ENCODE measurements at regions not wholly inside any gene's neighbourhood (a gene's known extent, or its start where the extent isn't known, plus 50 kb on each side); places are given as distances from the start of the nearest gene placed in this dataset.
A peak's percentile ranks its signal among the peaks of the same experiment; 100 is the strongest.

DNA sequence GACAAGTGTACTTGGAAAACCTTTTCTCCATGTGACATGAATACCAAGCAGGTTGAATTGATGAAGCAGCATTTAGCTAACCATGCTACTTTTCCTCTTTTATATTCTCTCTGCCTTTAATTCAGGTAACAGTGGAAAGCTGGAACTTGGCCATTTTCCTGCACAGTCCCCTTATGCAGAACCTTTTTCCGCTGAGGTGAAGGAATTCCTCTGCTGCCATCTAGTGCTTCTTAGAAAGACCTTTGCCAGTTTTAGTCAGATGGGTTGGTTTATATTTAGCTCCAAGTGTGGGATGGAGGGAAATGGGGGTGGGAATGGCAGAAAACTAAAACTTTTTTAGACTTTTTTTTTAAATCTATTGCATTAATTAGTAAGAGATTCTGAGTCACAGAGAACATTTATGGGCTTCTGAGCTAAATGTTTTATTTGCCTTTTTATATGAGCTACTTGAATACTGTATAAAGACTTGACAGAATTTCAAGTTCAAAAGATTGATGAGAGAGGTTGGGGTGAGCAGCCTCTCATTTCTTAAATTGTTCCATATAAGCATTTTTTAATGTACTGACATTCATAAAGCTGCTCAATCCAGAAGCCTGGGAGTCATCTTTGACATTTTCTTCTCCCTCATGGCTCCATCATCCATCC lies 153.9 kb upstream of the ZC3H12C start:
- Histone ChIP-seq H3K4me1 (ENCODE audit: insufficient read depth, insufficient read length) (no peaks in the 10 kb centered on the region), H3K27me3 (ENCODE audit: insufficient read depth, insufficient read length) (no peaks in the 10 kb centered on the region), H3K9me3 (ENCODE audit: insufficient read depth, low read length) (no peaks in the 10 kb centered on the region), H3K4me3 (ENCODE audit: insufficient read length, low read depth) (no peak overlapping the region), H3K9ac (ENCODE audit: insufficient read length, low read depth) (no peak overlapping the region), H3K36me3 (ENCODE audit: insufficient read depth, insufficient read length, low read length) (no peaks in the 10 kb centered on the region)
- TF ChIP-seq SUZ12 (IDR thresholded peaks at IDR 0.05; ENCODE audit: extremely low read depth, insufficient read depth, insufficient read length) (no peak), ZNF274 (IDR thresholded peaks at IDR 0.05; ENCODE audit: low read depth, low read length) (no peak), YY1 (IDR thresholded peaks at IDR 0.05; ENCODE audit: insufficient read depth, insufficient read length) (no peak)
- peak; percentile 57 for DNase-seq (ENCODE audit: low read depth, low spot score)

DNA sequence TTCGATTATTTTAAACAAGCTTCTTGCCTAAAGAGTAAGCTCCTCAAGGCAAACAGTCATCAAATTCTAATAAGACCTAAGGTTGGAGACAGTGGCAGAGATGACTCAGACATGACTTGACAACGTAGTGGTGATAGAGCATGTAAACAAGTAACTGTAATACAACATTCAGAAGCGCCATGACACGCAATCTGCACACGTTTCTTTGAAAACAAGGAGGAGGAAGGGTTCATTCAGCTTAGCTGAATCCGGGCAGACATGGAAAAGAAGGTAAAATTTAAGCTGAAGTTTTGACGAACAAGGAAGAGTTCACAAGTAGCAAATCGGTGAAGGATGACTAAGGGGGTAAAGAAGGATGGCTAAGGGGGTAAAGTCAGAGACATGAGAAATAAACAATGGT lies 152.4 kb upstream of the ZC3H12C start:
- TF ChIP-seq ZNF274 (IDR thresholded peaks at IDR 0.05; ENCODE audit: low read depth, low read length) (no peak), SUZ12 (IDR thresholded peaks at IDR 0.05; ENCODE audit: extremely low read depth, insufficient read depth, insufficient read length) (no peak), YY1 (IDR thresholded peaks at IDR 0.05; ENCODE audit: insufficient read depth, insufficient read length) (no peak)
- H3K4me1 ChIP-seq (ENCODE audit: insufficient read depth, insufficient read length) = no peaks in the 10 kb centered on the region
- no peak for DNase-seq (ENCODE audit: low read depth, low spot score)
- no peaks in the 10 kb centered on the region for H3K36me3 ChIP-seq (ENCODE audit: insufficient read depth, insufficient read length, low read length)
- no peaks in the 10 kb centered on the region for H3K27me3 ChIP-seq (ENCODE audit: insufficient read depth, insufficient read length)
- H3K9ac ChIP-seq (ENCODE audit: insufficient read length, low read depth) = no peak overlapping the region
- no peaks in the 10 kb centered on the region for H3K9me3 ChIP-seq (ENCODE audit: insufficient read depth, low read length)
- no peak overlapping the region for H3K4me3 ChIP-seq (ENCODE audit: insufficient read length, low read depth)

DNA sequence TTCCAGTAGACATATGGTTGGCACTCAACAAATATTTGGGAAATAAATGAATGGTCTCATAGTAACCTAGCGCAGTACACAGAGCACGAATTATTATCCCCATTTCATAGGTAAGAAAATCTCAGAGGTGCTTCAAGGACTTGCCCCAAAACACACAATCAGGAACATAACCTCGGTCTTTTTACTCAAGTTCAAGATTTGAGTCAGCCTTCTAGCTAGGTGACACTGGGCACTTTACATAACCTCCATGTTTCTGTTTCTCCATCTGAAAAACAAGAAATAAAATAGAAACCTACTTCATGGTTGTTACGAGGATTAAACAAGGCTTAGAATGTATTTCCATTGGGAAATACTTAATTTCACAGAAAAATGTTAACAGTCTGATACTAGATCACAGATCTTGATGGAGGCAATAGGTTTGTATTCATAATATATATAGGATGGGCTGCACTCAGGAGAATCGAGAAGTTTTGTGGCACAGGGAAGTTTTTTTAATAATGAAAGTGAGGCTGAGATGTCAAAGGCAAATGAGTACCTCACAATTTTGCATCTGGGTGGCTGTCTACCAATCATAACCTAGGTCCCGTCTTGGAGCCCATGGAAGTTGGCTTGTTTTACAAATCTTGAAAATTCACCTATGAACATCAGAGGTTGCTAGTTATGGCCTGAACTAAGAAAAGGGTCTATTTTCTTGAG lies 147.4 kb upstream of the ZC3H12C start:
- no peak for DNase-seq (ENCODE audit: low read depth, low spot score)
- no peak overlapping the region for H3K4me3 ChIP-seq (ENCODE audit: insufficient read length, low read depth)

DNA sequence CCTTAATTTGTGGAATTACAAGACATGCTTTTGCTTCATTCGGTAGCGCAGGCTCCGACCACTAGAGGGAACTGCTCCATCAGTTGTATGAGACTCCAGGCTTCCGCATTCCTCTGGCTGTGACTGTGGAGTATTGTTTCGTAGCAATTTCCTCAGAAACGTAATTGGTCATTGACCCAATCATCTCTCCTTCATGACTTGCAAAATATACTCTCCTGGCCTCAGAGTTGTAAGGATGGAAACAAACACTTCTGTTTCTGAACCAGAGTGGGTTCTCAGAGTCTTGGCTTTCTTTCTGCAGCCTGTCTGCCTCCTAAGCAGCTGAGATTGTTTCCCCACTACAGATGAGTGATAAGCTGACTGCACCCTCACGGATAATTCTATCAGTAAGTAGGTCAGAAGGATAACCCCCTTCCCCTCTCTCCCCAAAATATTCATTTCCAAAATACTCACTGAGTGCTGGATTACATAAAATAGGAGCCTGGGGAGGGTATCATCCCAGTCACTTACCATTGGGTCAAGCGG lies 146.8 kb upstream of the ZC3H12C start:
- Histone ChIP-seq H3K4me3 (ENCODE audit: insufficient read length, low read depth) (no peak overlapping the region), H3K36me3 (ENCODE audit: insufficient read depth, insufficient read length, low read length) (no peaks in the 10 kb centered on the region), H3K27me3 (ENCODE audit: insufficient read depth, insufficient read length) (no peaks in the 10 kb centered on the region), H3K4me1 (ENCODE audit: insufficient read depth, insufficient read length) (no peaks in the 10 kb centered on the region), H3K9me3 (ENCODE audit: insufficient read depth, low read length) (no peaks in the 10 kb centered on the region), H3K9ac (ENCODE audit: insufficient read length, low read depth) (no peak overlapping the region)
- DNase-seq (ENCODE audit: low read depth, low spot score) = peak; percentile 81
- TF ChIP-seq SUZ12 (IDR thresholded peaks at IDR 0.05; ENCODE audit: extremely low read depth, insufficient read depth, insufficient read length) (no peak), YY1 (IDR thresholded peaks at IDR 0.05; ENCODE audit: insufficient read depth, insufficient read length) (no peak), ZNF274 (IDR thresholded peaks at IDR 0.05; ENCODE audit: low read depth, low read length) (no peak)

More for the DNA sequence above, 147.4 kb upstream of the ZC3H12C start:
- TF ChIP-seq SUZ12 (IDR thresholded peaks at IDR 0.05; ENCODE audit: extremely low read depth, insufficient read depth, insufficient read length) (no peak), YY1 (IDR thresholded peaks at IDR 0.05; ENCODE audit: insufficient read depth, insufficient read length) (no peak), ZNF274 (IDR thresholded peaks at IDR 0.05; ENCODE audit: low read depth, low read length) (no peak)
- Histone ChIP-seq H3K9me3 (ENCODE audit: insufficient read depth, low read length) (no peaks in the 10 kb centered on the region), H3K27me3 (ENCODE audit: insufficient read depth, insufficient read length) (no peaks in the 10 kb centered on the region), H3K36me3 (ENCODE audit: insufficient read depth, insufficient read length, low read length) (no peaks in the 10 kb centered on the region), H3K9ac (ENCODE audit: insufficient read length, low read depth) (no peak overlapping the region), H3K4me1 (ENCODE audit: insufficient read depth, insufficient read length) (no peaks in the 10 kb centered on the region)

DNA sequence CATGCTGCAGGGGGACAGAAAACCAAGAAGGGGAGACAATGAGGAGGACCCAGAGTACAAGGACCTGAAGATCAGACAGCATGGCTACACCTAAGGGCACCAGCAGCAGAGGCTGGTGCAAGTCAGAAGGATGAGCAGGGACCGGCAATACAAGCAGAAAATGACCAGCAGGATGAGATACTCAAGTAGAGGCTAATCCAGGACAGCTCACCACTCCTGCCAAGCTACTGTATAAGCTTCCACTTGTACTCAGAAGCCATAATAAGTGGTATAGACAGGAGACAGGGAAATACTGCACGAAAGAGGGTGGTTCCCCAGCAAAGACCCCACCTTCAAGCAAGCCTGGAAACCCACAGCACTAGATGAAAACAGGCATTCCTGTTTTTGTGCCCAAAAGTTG lies 138.7 kb upstream of the ZC3H12C start:
- DNase-seq (ENCODE audit: low read depth, low spot score) = no peak
- Histone ChIP-seq H3K36me3 (ENCODE audit: insufficient read depth, insufficient read length, low read length) (no peaks in the 10 kb centered on the region), H3K4me1 (ENCODE audit: insufficient read depth, insufficient read length) (no peaks in the 10 kb centered on the region), H3K27me3 (ENCODE audit: insufficient read depth, insufficient read length) (no peaks in the 10 kb centered on the region), H3K4me3 (ENCODE audit: insufficient read length, low read depth) (no peak overlapping the region), H3K9me3 (ENCODE audit: insufficient read depth, low read length) (no peaks in the 10 kb centered on the region), H3K9ac (ENCODE audit: insufficient read length, low read depth) (no peak overlapping the region)
- no peak for TF ChIP-seq ZNF274 (IDR thresholded peaks at IDR 0.05; ENCODE audit: low read depth, low read length)

DNA sequence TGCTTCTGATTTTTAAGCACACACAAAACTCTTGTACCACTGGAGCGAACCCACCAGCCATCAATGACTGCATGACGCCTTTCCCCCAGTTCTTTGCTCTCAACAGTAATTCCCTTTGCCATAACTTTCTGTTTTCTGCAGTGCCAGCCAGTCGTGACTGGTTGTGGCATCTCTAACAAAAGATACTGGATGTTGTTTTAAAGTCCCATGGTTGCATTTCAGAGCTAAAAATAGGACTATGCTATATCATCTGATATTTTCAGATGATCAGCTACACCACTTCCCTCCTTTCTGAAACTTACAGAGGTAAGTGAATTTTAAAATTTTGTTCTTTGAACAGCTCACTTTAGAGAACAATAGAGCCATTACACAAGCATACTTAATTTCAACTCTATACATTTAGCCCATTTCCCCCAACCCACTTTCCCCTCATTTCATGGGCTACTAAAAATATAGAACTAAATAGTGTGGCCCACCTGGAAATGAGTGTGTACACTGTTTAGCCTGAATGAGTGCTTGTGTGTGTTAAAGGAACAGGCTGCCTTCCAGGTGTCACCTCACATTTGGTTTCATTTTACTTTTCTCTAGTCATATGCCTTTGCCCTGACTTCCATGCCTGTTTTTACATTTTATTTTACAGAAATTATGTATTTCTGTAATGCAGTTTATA lies 136.9 kb upstream of the ZC3H12C start:
- TF ChIP-seq YY1 (IDR thresholded peaks at IDR 0.05; ENCODE audit: insufficient read depth, insufficient read length) = no peak
- no peak for TF ChIP-seq ZNF274 (IDR thresholded peaks at IDR 0.05; ENCODE audit: low read depth, low read length)
- DNase-seq (ENCODE audit: low read depth, low spot score) = no peak
- H3K9ac ChIP-seq (ENCODE audit: insufficient read length, low read depth) = no peak overlapping the region

GRCh38 chr11:109957000-109957399 lies 136.2 kb upstream of the ZC3H12C start:
- DNase-seq (ENCODE audit: low read depth, low spot score) = no peak
- Histone ChIP-seq H3K36me3 (ENCODE audit: insufficient read depth, insufficient read length, low read length) (no peaks in the 10 kb centered on the region), H3K4me3 (ENCODE audit: insufficient read length, low read depth) (no peak overlapping the region), H3K4me1 (ENCODE audit: insufficient read depth, insufficient read length) (no peaks in the 10 kb centered on the region), H3K27me3 (ENCODE audit: insufficient read depth, insufficient read length) (no peaks in the 10 kb centered on the region), H3K9me3 (ENCODE audit: insufficient read depth, low read length) (no peaks in the 10 kb centered on the region), H3K9ac (ENCODE audit: insufficient read length, low read depth) (no peak overlapping the region)
- no peak for TF ChIP-seq ZNF274 (IDR thresholded peaks at IDR 0.05; ENCODE audit: low read depth, low read length)
- no peak for TF ChIP-seq YY1 (IDR thresholded peaks at IDR 0.05; ENCODE audit: insufficient read depth, insufficient read length)
- TF ChIP-seq SUZ12 (IDR thresholded peaks at IDR 0.05; ENCODE audit: extremely low read depth, insufficient read depth, insufficient read length) = no peak

More for the DNA sequence above, 136.9 kb upstream of the ZC3H12C start:
- no peaks in the 10 kb centered on the region for H3K27me3 ChIP-seq (ENCODE audit: insufficient read depth, insufficient read length)
- H3K4me3 ChIP-seq (ENCODE audit: insufficient read length, low read depth) = no peak overlapping the region
- no peaks in the 10 kb centered on the region for H3K4me1 ChIP-seq (ENCODE audit: insufficient read depth, insufficient read length)
- no peaks in the 10 kb centered on the region for H3K9me3 ChIP-seq (ENCODE audit: insufficient read depth, low read length)
- H3K36me3 ChIP-seq (ENCODE audit: insufficient read depth, insufficient read length, low read length) = no peaks in the 10 kb centered on the region

All from NT2/D1 (cell line).